Kasumi-1 (cell line): ENCODE measurements at regions not wholly inside any gene's neighbourhood (a gene's known extent, or its start where the extent isn't known, plus 50 kb on each side); places are given as distances from the start of the nearest gene placed in this dataset.
A peak's percentile ranks its signal among the peaks of the same experiment; 100 is the strongest.
"Not testable (repeated sequence)": the region's sequence is repeated elsewhere in the genome, so short reads cannot be mapped to it uniquely, and the experiment has no call there.

Experiments used
- DNase-seq, 2 experiments: peaks; one replicate each; lab custom pipeline; 2025; lab: John Stamatoyannopoulos, UW

DNA sequence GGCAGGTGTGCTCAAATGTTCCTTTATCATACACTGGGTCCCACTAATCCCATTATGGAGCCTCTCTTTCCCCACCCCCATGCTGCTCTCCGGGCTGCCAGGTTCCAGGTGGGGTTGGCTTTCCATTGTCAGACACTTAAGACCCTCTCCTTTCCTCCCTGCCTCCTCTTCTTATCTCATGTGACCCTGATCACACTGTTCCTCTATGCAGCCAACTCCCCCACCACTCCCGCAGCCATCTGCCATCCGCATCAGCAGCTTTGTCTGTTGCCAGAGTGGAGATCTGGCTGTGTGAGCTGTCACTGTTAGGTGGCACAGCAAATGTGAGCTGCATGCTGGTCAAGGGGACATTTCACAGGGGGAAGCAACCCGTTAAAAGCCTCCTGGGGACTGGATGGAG lies 391.4 kb downstream of the TNS3 start:
- no peak for DNase-seq

- DNase-seq = no peak
Observed at GRCh38 chr7:47188653-47189315, 393.1 kb downstream of the TNS3 start.

DNA sequence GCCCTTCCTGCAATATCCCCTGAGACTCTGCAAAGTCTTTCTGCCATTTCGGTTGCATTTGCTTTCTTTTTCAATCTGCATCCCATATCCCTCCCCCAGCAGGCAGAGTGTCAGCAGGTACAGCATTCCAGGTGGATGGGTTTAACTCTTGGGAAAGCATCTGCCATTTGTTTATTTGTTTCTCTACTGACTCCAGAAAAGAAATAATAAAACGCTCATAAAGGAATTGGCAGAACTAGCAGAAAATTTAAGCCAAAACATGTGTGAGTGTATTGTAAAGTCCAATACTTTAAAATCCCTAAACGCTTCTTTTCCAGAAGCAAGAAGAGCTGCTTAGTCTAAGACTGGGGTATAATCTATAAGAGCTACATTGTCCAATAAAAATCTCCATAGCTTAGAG lies 393.8 kb downstream of the TNS3 start:
- no peak for DNase-seq

- DNase-seq = no peak
Observed at GRCh38 chr7:47186316-47186715, 395.6 kb downstream of the TNS3 start.

DNA sequence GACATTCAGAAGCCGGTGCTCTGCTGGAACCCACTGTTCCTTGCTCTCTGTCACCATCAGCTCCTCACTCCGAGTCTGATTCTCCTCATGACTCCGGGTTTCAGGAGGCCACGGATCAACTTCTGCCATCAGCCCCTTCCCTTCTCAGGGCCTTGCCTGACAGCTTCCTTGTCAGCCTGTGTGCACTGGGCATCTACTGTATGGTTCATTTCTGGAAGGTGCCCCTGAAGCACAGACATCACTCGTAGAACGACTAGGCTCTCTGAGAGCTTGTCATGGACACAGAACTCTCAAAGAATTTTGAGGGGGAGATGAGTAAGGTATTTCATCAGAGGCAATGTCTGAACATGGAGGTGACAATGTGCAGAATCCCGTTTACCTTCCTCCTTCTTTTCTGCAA lies 396.1 kb downstream of the TNS3 start:
- DNase-seq = no peak

DNA sequence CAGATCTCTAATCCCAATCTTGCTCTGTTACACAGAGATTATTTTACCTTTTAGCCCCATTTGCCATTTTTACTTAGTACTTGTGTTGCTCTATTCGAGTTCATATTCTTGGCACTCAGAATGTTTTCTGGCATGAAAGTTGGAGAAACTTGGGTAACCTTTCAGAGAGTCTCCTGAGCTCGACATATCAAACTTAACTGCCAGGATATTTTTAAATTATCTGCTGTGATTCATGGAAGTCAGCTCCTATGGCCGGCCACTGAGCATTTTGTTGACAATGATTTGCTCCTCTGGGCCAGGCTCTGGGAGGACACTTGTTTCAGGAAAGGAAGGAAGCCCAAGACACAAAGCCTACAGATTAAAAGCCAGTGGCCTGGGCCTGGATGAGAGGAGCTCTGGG lies 396.7 kb downstream of the TNS3 start:
- DNase-seq = no peak

DNA sequence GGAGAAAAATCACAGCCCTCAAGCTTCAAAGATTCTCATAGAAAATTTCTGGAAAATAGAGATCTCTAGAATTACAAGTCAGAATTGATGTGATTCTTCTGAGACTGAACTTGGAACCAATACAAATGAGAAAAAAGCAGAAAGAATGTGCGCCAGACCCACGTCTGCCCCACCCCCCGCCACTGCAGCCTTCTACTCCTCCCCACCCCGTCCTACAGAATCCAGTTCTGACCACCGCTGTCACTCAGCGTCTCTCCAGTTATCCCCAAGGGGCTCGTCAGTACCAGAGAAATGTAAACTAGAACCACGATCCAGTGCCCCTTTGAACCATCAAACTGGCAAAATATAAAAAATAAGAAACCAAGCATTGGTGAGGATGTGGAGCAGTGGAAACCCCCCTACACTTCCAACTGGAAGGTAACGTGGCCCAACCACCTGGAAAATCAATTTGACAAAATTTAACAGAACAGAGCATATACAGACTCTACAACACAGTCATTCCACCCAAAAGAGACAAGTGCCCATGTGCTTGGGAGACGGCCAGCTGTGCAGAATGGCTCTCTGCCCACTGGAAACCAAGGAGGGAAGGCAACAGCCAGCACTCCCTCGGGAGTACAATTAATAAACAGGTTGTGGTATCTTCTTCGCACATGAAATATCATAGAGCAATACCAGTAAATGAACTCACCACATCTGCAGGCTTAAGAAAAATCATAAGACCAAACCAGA lies 397.9 kb downstream of the TNS3 start:
- DNase-seq = no peak

DNA sequence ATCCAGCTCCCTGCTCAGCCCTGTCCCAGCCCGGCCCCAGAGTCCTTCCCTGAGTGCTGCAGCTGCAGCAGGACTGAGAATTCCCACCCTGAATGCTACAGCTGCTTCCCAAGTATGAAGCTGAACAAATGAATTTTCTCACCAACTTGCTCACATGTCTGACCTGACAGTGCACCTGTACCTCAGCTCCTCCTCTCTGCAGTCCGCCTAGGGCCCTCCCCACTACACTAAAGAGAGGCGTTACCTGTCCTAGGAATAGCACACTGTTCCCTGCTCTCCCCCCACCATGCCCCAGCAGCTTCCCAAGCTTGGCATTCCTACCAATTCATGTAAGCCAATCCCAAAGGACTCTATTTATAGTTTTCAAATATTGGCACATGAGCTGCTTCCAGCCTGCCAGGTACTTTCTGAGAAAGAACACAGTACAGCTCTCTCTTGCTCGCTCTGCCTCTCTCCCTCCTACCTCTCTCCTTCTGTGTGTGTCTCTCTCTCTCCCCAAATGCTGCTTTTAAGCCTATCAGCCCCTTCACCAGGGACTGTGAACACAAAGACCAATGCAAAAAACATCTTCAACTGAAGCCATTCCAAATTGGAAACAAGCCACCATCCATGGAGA lies 400.1 kb downstream of the TNS3 start:
- no peak for DNase-seq

GRCh38 chr7:47180516-47180826 lies 401.4 kb downstream of the TNS3 start:
- DNase-seq = no peak

DNA sequence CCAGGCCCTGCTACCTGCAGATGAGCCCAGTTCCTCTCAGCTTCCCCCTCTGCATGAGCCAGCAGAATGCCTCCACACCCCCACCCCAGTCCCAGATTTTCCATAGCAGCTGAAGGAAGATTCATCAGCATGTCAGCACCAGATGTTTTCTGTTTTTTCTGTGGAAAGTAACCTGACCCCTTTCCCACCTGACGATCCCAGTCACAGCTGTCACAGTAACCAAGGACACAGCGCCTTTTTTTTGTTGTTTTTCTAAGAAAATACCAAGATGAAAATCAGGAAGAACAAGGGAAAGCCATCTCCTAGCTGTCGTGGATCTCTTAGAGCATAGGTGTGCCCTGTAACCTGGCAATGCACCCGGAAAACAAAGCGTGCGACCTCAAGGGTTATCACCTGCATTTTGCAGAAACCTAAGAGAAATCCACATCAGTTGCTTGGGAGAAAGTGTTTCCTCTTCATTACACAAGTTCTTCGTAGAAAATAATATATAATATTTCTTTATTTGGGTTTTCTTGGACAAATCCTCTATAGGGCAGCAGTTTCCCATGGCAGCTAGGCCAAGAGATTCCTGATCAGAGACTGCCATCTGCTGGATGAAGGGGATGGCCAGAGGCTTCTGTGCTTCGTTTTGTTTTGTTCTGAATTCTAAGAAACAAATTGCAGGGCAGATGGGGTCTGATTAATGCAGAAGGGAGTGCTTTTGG lies 401.9 kb downstream of the TNS3 start:
- peak; percentile 51 to 56 for DNase-seq

DNA sequence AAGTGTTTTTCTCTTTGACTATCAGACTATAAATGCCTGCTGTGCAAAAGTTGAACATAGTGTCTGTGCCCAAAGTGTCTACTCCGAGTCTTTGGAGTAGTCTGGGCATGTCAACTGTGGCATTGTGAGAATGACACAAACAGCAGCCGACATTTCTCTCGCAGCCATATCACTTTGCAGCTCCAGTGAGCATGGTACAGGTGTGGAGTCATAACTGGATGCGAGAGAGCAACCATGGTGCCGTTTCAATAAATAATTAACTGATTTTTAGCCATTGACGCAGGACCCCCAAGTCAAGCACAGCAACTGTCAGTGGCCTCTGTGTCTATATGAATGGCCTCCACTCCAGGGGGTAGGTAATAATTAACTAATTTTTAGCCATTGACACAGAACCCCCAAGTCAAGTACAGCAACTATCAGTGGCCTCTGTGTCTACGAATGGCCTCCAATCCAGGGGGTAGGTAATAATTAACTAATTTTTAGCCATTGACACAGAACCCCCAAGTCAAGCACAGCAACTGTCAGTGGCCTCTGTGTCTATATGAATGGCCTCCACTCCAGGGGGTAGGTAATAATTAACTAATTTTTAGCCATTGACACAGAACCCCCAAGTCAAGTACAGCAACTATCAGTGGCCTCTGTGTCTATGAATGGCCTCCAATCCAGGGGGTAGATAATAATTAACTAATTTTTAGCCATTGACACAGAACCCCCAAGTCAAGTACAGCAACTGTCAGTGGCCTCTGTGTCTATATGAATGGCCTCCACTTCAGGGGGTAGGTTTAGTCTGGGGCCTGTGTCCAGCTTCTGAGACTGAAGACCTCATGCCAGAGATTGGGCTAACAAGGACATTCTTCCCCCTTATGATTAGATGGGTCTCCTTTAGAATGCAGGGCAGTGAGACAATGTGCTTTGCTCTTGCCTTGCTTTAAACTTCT lies 409.0 kb downstream of the TNS3 start:
- DNase-seq = not testable (repeated sequence)

DNA sequence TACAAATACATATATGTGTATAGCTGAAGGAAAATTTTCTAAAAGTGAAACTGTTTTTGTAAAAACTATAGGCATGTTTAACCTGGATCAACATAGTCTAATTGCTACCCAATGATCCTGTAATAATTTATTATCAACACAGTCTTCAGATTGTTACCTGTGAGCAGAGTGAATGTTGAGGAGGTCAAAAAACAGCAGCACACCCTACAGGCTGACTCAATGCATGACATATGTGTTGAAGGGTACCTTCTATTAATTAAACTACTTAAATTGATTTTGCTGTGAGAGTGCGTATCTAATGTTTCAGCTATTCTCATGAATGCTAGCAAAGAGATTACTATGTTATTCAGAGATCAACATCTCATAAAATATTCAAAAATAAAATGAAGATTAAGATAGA lies 411.4 kb downstream of the TNS3 start:
- no peak for DNase-seq

DNA sequence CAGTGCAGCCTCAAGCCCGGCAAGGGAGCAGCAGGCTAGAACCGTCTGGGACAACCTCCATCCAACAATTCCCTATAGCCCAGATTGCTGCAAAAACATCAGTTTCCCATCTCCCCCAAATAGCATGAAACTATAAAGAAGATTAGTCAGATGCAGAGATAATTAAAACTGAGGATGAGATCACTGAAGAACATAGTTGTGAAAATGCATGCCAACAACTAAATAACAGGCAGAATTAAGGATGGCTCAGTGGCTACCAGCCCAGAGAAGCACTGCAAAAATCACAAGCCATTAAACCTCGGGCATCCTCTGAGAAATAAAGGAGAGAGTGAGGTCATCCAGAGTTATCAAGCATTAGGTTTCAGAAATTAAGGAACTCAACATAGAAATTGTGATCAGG lies 427.1 kb downstream of the TNS3 start:
- no peak for DNase-seq

DNA sequence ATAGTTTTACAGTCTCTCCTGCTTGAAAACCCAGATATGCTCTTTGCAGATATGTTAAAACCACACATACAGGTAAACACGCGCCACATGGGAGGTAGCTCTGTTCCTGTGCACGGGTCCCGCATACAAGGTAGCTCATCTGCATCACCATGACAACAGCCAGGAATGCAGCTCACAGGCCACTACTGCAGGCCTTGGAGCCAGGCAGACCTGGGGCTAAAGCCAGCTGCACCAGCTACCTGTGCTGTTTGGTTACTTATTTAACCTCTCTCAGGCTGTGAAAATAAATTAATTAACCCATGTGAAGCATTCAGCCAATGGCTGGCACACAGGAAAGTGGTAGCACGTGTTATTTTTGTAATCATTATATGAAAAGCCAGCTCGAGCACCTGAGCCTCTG lies 428.3 kb downstream of the TNS3 start:
- no peak for DNase-seq

DNA sequence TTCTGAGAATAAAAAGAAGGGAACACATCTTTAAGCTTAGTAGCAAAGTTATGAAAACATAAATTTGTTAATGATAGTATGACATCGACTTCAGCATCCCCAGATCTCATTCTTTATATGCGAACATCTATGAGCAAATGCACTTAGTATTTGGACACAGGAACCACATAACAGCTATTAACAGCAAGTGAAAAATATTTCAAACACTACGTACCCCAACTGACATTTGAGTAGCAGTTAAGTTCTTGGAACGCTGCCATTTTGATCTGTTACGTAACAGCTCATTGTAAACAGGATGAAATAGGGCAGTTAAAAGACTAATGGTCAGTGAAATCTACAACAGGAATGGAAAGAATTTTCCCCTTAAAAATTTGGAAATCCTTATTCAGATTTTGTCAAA lies 428.9 kb downstream of the TNS3 start:
- DNase-seq = no peak

DNA sequence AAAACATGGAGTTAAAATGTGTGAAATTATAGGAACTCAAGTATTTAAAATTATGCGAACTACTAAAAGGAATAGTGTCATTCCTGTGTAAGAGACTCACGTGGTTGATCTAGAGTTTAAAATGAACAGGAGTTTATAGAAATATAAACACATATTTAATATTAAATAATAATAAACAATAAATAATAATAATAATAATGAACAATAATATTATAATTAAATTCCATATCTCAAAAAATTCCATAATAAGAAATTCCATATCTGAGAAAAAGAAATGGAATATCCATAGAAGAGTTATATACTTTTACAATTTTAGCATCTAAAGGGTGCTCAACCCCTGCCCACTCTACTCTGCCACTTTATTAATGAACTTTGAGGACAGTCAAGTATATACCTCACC lies 429.6 kb downstream of the TNS3 start:
- no peak for DNase-seq

GRCh38 chr7:47150497-47151260 lies 431.2 kb downstream of the TNS3 start:
- no peak for DNase-seq

GRCh38 chr7:47149971-47150370 lies 431.9 kb downstream of the TNS3 start:
- DNase-seq = no peak

DNA sequence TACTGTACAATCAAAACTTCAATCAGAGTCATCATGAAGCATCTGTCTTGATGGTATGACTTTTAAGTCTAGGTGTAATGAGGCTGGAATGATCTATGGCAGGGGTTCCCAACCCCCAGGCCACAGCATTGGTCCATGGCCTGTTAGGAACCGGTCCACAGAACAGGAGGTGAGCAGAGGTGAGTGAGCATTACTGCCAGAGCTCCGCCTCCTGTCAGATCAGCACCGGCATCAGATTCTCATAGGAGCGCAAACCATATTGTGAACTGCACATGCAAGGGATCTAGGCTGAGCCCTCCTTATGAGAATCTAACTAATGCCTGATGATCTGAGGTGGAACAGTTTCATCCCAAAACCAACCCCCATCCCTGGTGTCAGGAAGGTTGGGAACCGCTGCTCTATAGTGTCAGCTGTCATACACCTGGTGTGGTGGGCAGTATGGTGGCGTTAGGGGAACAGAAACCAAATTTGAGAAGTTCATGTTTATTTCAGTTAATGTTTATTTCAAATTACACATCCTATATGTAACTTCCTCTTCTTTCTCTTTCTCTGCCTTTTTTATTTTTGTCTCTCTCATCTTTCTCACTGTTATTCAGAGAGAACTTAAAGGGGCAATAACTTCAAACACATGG lies 432.6 kb downstream of the TNS3 start:
- no peak for DNase-seq

DNA sequence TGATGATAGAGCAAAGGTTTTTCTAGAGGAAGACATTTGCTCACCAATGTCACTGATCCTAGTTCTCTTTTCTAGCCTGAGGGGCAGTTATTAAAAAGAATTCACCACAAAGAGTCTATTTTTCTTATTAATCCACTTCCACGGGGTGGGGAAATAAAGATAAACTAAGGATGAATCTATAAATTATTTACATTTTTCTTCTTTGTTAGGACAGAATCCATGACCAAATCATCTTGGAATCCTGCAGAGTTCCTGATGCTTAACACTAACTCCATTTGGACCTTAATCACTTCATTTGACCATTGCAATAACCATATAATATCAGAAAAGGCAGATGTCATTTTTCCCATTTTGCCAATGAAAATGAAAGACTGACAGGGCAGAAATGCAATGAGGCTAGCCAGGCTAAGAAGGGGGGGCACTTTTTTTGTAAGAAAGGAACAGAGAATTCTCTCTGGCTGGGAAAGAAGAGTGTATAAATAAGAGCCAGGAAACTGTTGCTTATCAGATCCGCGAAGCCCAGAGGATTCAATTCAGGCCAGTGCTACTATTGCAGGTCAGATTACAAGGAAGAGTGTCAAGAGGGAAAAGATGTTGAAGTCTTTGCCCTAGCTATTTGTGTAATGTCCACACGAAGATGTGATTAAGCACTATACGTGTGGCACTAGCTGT lies 433.2 kb downstream of the TNS3 start:
- DNase-seq = no peak
